ENCODE measurements at regions not wholly inside any gene's neighbourhood (a gene's known extent, or its start where the extent isn't known, plus 50 kb on each side); places are given as distances from the start of the nearest gene placed in this dataset.

DNA sequence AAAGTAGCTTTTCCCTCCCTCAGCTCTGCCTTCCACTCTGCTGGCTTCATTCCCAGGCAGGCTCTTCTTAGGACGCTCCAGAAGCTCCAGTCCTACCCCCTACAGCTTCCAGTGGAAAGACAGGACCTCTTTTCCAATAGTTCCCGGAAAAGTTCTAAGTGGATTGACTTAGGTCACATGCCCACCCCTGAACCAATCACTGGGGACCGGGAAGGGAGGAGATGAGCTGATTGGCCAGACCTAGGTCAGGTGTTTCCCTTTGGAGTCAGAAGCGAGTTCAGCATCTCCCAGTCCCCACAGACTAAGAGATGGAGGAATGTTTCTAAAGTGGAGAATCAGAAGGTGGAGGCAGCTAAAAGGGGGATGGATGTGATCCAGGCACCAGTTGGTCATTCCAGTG is 62.9 kb upstream of the KCNG1 start:
- TF ChIP-seq CTCF (IDR thresholded peaks at IDR 0.05) (no peak), EP300 (IDR thresholded peaks at IDR 0.05) (no peak), POLR2A (IDR thresholded peaks at IDR 0.05) (no peak)
